K562 (cell line): ENCODE measurements at regions not wholly inside any gene's neighbourhood (a gene's known extent, or its start where the extent isn't known, plus 50 kb on each side); places are given as distances from the start of the nearest gene placed in this dataset.

Source experiments
- ATAC-seq: fragments of 200-7000 bp; cut with Tn5 transposase; 3 replicates; pipeline ENCODE4 v1.9.1; 2020; ENCODE audit warnings: moderate library complexity
- BruUV-seq: library from RNA; stranded (reverse); fragments of 400-500 nt; replicated peaks from 2 replicates; lab custom pipeline; 2021; lab: Mats Ljungman, UMichigan
- CTCF ChIA-PET: fragments of 300-600 bp; formaldehyde crosslinking; extraction: SDS; loops from one replicate; lab custom pipeline; 2021; ENCODE audit warnings: low intra/inter-chr PET ratio; lab: Yijun Ruan, JAX
- POLR2A ChIA-PET: fragments of 300-600, 350-650 bp; sonication (Branson Sonifier 250); formaldehyde crosslinking; extraction: SDS; loops from one replicate; lab custom pipeline; 2021; ENCODE audit warnings: antibody characterized with exemption, inconsistent platforms; lab: Yijun Ruan, JAX
- DNase-seq, 4 experiments: peaks; one replicate each; pipeline versions ENCODE4 v3.0.0 to v3.0.0-alpha.2; 2011 to 2018; ENCODE audit warnings: low spot score in 3 of 4, mixed read lengths in 3 of 4; ENCODE audit errors: extremely low read depth in 1 of 4
- FAIRE-seq: peaks from 2 replicates; lab custom pipeline; 2011; peaks lifted over from hg19 to GRCh38; lab: Jason Lieb, UNC
- H2AFZ ChIP-seq: 2 replicates; pipeline ENCODE4 v1.6.0; 2011; ENCODE audit warnings: low read depth, low read length, control low read depth, inconsistent platforms
- H3K27ac ChIP-seq: fragments of 200-600 bp; 3 replicates; pipeline ENCODE4 v1.8.0; 2011; ENCODE audit warnings: low read depth, mild to moderate bottlenecking, control low read depth, inconsistent platforms, low read length, moderate library complexity, mixed read lengths; ENCODE audit errors: extremely low read depth
- H3K27me3 ChIP-seq, 2 experiments: fragments of 300-600 bp in 1 of 2; 2 replicates in 1 of 2; 3 replicates in 1 of 2; pipeline versions ENCODE4 v1.6.0 to v1.8.0; 2011; ENCODE audit warnings: inconsistent platforms in 2 of 2, low read length in 2 of 2, mild to moderate bottlenecking in 1 of 2, mixed read lengths in 1 of 2, moderate library complexity in 1 of 2; ENCODE audit not compliant: control insufficient read depth in 2 of 2, insufficient read depth in 2 of 2
- H3K36me3 ChIP-seq: fragments of 300-600 bp; 3 replicates; pipeline ENCODE4 v1.8.0; 2011; ENCODE audit warnings: mild to moderate bottlenecking, low read length, inconsistent platforms; ENCODE audit not compliant: control insufficient read depth, insufficient read depth
- H3K4me1 ChIP-seq, 2 experiments: fragments of 200-600 bp in 1 of 2; replicated peaks in 1 of 2; 2 replicates in 1 of 2; 3 replicates in 1 of 2; pipeline versions ENCODE4 v1.5.1 to v1.8.0; 2011; ENCODE audit warnings: inconsistent platforms in 2 of 2, low read length in 2 of 2, mild to moderate bottlenecking in 1 of 2, mixed read lengths in 1 of 2, moderate library complexity in 1 of 2; ENCODE audit not compliant: control insufficient read depth in 2 of 2, insufficient read depth in 2 of 2
- H3K4me2 ChIP-seq: 2 replicates; pipeline ENCODE4 v1.6.1; 2011; ENCODE audit warnings: low read length, control low read depth, inconsistent platforms, mixed read lengths; ENCODE audit not compliant: insufficient read depth
- H3K4me3 ChIP-seq: fragments of 200-600 bp; sonication (generic), shearing (Covaris generic); 2 replicates; pipeline ENCODE4 v1.5.1; 2016; ENCODE audit warnings: control low read depth, inconsistent platforms
- H3K79me2 ChIP-seq: fragments of 200-600 bp; 3 replicates; pipeline ENCODE4 v1.8.0; 2011; ENCODE audit warnings: low read length, inconsistent platforms; ENCODE audit not compliant: control insufficient read depth, insufficient read depth
- H3K9ac ChIP-seq, 2 experiments: 2 replicates each; pipeline versions ENCODE4 v1.6.0 to v1.6.1; 2011; ENCODE audit warnings: low read depth in 2 of 2, low read length in 2 of 2, control low read depth in 1 of 2, inconsistent platforms in 1 of 2, mild to moderate bottlenecking in 1 of 2, mixed read lengths in 1 of 2; ENCODE audit not compliant: insufficient read depth in 1 of 2
- H3K9me1 ChIP-seq: one replicate; pipeline ENCODE4 v1.6.0; 2011; ENCODE audit warnings: inconsistent platforms, mild to moderate bottlenecking, low read length, moderate library complexity; ENCODE audit not compliant: control insufficient read depth, insufficient read depth
- H3K9me3 ChIP-seq: replicated peaks from 2 replicates; pipeline ENCODE4 v1.5.1; 2011; ENCODE audit warnings: low read depth, low read length, inconsistent platforms; ENCODE audit not compliant: control insufficient read depth, insufficient read depth
- H4K20me1 ChIP-seq: replicated peaks from 2 replicates; pipeline ENCODE4 v1.6.1; 2011; ENCODE audit warnings: low read length, inconsistent platforms, mixed read lengths; ENCODE audit not compliant: control insufficient read depth, insufficient read depth
- ATF6 ChIP-seq: sonication (generic); formaldehyde crosslinking; IDR thresholded peaks from 2 replicates; pipeline ENCODE4 v1.4.0; 2020; ENCODE audit warnings: mild to moderate bottlenecking, missing genetic modification reagents
- CHD1 ChIP-seq: fragments of 200-600 bp; sonication (generic); IDR thresholded peaks from one replicate; pipeline ENCODE4 v1.6.1; 2012; ENCODE audit warnings: mild to moderate bottlenecking, moderate library complexity, low read length, inconsistent platforms
- DMBX1 ChIP-seq: fragments of 250-450 bp; sonication (Bioruptor Pico); IDR thresholded peaks from 2 replicates; pipeline ENCODE4 v1.8.0; 2022; ENCODE audit warnings: inconsistent platforms, mild to moderate bottlenecking, moderate library complexity, borderline replicate concordance
- EHMT2 ChIP-seq: fragments of 450-650 bp; IDR thresholded peaks from 2 replicates; pipeline ENCODE4 v1.6.1; 2018; ENCODE audit warnings: antibody characterized with exemption
- ELF2 ChIP-seq: fragments of 250-450 bp; sonication (Bioruptor Pico); IDR thresholded peaks from 2 replicates; pipeline ENCODE4 v1.5.0; 2021; ENCODE audit warnings: mild to moderate bottlenecking
- FOXP1 ChIP-seq: sonication (generic); formaldehyde crosslinking; IDR thresholded peaks from 2 replicates; pipeline ENCODE4 v1.8.0; 2022; ENCODE audit warnings: mild to moderate bottlenecking, missing genetic modification reagents
- HNRNPH1 ChIP-seq: fragments of 200-400 bp; formaldehyde crosslinking; optimal IDR thresholded peaks from 2 replicates; pipeline ENCODE3; 2017; ENCODE audit warnings: low read depth, mild to moderate bottlenecking, low read length, moderate library complexity
- HSF4 ChIP-seq: fragments of 250-450 bp; sonication (Bioruptor Pico); IDR thresholded peaks from 2 replicates; pipeline ENCODE4 v2.1.2; 2022; ENCODE audit warnings: mild to moderate bottlenecking, moderate library complexity, borderline replicate concordance
- MEF2A ChIP-seq: IDR thresholded peaks from 2 replicates; pipeline ENCODE4 v1.6.1; 2011; ENCODE audit warnings: low read depth, mild to moderate bottlenecking, low read length, moderate library complexity; ENCODE audit not compliant: control insufficient read depth
- NFIX ChIP-seq: fragments of 250-450 bp; sonication (Bioruptor Pico); IDR thresholded peaks from 2 replicates; pipeline ENCODE4 v1.4.0; 2020; ENCODE audit warnings: low read depth, mild to moderate bottlenecking, moderate library complexity
- RBFOX2 ChIP-seq: fragments of 200-400 bp; formaldehyde crosslinking; IDR thresholded peaks from 2 replicates; pipeline ENCODE4 v1.6.1; 2017; ENCODE audit warnings: low read depth, mild to moderate bottlenecking, low read length, moderate library complexity
- TCF7 ChIP-seq: sonication (generic); IDR thresholded peaks from 2 replicates; pipeline ENCODE4 v1.6.1; 2016; ENCODE audit warnings: antibody characterized with exemption, borderline replicate concordance
- TSHZ1 ChIP-seq: fragments of 250-450 bp; sonication (Bioruptor Pico); IDR thresholded peaks from 2 replicates; pipeline ENCODE4 v1.4.0; 2020; ENCODE audit warnings: mild to moderate bottlenecking, moderate library complexity
- ZNF316 ChIP-seq: fragments of 450-650 bp; IDR thresholded peaks from 2 replicates; pipeline ENCODE4 v1.6.1; 2016
- ZNF695 ChIP-seq: fragments of 450-650 bp; formaldehyde crosslinking; IDR thresholded peaks from 2 replicates; pipeline ENCODE4 v1.4.0; 2020; ENCODE audit warnings: mild to moderate bottlenecking, moderate library complexity
- WGBS: fragments of 100-300 bp; shearing (Covaris generic); methylation state at CpG from one replicate; pipeline ENCODE4 v1.1.6; 2016; ENCODE audit warnings: low coverage, mixed read lengths; ENCODE audit not compliant: insufficient coverage; ENCODE audit errors: missing lambda C conversion rate; 5-methylcytosine and 5-hydroxymethylcytosine counted together
- in situ Hi-C: fragments of 300-500 bp; cut with MboI; formaldehyde crosslinking; loops from 4 replicates; pipeline ENCODE4 v1.15.0; 2018; ENCODE audit warnings: inconsistent platforms, mixed read lengths
- intact Hi-C: fragments of 100-400 bp; cut with micrococcal nuclease; formaldehyde crosslinking; loops from 2 replicates; pipeline ENCODE4 v1.14.2; 2022

GRCh38 chr5:163772241-163772640 is 266.8 kb downstream of the MAT2B start:
- H3K4me3 ChIP-seq: no peak overlapping the region
- DNase-seq (no peak), FAIRE-seq (no peak), ATAC-seq (no peak)
- H3K9me1 ChIP-seq: no peaks in the 10 kb centered on the region
- no peak overlapping the region for H3K9ac ChIP-seq
- no peaks in the 10 kb centered on the region for H3K79me2 ChIP-seq
- H3K27ac ChIP-seq: no peak overlapping the region
- H3K4me2 ChIP-seq: no peak overlapping the region
- in situ Hi-C loops (no loop called here), intact Hi-C loops (no loop called here)
- no peak overlapping the region for H2AFZ ChIP-seq
- ChIA-PET CTCF (no interaction called here), POLR2A (no interaction called here)
- no peaks in the 10 kb centered on the region for H4K20me1 ChIP-seq
- H3K9me3 ChIP-seq: no peaks in the 10 kb centered on the region
- TF ChIP-seq HNRNPH1 (no peak), ZNF695 (CRISPR knock-in tag) (no peak), ZNF316 (no peak), CHD1 (no peak), HSF4 (CRISPR knock-in tag) (no peak), NFIX (CRISPR knock-in tag) (no peak), DMBX1 (CRISPR knock-in tag) (no peak), ATF6 (CRISPR knock-in tag) (no peak), RBFOX2 (no peak), MEF2A (no peak), EHMT2 (no peak), TCF7 (no peak), ELF2 (CRISPR knock-in tag) (no peak), FOXP1 (no peak), TSHZ1 (CRISPR knock-in tag) (no peak)
- H3K4me1 ChIP-seq: no peaks in the 10 kb centered on the region
- no peaks in the 10 kb centered on the region for H3K36me3 ChIP-seq
- no peaks in the 10 kb centered on the region for H3K27me3 ChIP-seq
- 0% methylated on average over 1 of the region's 1 CpG for WGBS
- BruUV-seq: no TSS peak
